ENCODE measurements at regions not wholly inside any gene's neighbourhood (a gene's known extent, or its start where the extent isn't known, plus 50 kb on each side); places are given as distances from the start of the nearest gene placed in this dataset.

- no peak for ATAC-seq
- no peak for TF ChIP-seq CTCF (IDR thresholded peaks at IDR 0.05)
- no peak for DNase-seq
- Mint-ChIP-seq H3K4me3 (no peak overlapping the region), H3K27me3 (no peaks in the 10 kb centered on the region), H3K9me3 (no peaks in the 10 kb centered on the region), H3K4me1 (ENCODE audit: low read depth) (no peaks in the 10 kb centered on the region), H3K27ac (no peak overlapping the region), H3K36me3 (ENCODE audit: low read depth) (no peaks in the 10 kb centered on the region)
- ChIA-PET POLR2A (no interaction called here), CTCF (no interaction called here)
- intact Hi-C loops (cut with micrococcal nuclease): no loop called here
Measured at GRCh38 chr18:57242285-57242684, 95.4 kb downstream of the BOD1L2 start.

DNA sequence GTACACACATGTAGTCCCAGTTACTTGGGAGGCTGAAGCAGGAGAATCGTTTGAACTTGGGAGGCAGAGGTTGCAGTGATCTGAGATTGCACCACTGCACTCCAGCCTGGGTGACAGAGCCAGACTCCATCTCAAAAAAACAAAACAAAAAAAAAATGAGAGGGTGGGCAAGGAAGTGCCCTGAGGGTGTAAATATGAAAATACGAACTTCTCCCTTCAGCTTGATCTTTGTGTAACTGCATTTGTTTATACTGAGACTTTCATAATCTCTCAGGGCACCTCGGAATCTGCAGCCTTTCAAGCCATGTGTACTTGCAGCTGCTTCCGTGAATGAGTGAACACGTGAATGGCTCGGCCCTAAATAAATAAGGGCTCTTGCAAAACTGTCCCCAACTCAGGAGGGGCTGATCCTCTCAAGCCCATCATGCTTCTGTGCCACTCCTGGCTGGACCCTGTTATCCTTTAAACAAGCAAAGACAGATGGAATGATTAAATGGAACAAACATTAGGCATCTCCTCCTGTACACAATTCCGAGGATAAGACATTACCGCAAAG, 96.8 kb downstream of the BOD1L2 start:
- no peak for DNase-seq
- H3K4me3 Mint-ChIP-seq: no peak overlapping the region
- intact Hi-C loops (cut with micrococcal nuclease): no loop called here
- ChIA-PET POLR2A (interaction anchor here (0.6 kb wide), 1 partner anchor 442 kb away, joined by 3 read pairs; no protein-coding TSS in a partner anchor), CTCF (no interaction called here)
- TF ChIP-seq CTCF (IDR thresholded peaks at IDR 0.05): no peak
- H3K4me1 Mint-ChIP-seq (ENCODE audit: low read depth): no peaks in the 10 kb centered on the region
- ATAC-seq: no peak
- no peak overlapping the region for H3K27ac Mint-ChIP-seq
- no peaks in the 10 kb centered on the region for H3K9me3 Mint-ChIP-seq
- H3K36me3 Mint-ChIP-seq (ENCODE audit: low read depth): no peaks in the 10 kb centered on the region
- no peaks in the 10 kb centered on the region for H3K27me3 Mint-ChIP-seq

DNA sequence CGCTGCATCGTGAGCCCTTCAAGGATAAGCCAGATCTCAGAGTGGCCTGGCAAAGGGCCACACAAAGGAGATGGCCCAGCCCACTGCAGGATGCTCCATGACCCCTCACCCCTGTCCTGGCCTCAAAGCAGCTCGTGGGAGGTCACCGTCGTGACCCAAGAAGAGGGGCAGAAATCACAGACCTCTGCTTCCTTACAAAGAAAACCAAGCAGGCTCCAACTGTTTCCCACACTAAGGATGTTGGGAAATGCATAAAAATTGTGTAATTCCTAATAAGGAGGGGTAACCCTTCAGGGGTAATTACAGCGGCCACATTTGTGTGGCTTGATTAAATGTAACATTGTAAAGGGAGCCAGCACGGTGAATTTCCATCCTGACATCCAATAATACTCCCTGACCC, 102.3 kb downstream of the BOD1L2 start:
- Mint-ChIP-seq H3K27me3 (no peaks in the 10 kb centered on the region), H3K27ac (no peak overlapping the region), H3K9me3 (no peaks in the 10 kb centered on the region), H3K4me3 (no peak overlapping the region), H3K36me3 (ENCODE audit: low read depth) (no peaks in the 10 kb centered on the region), H3K4me1 (ENCODE audit: low read depth) (no peaks in the 10 kb centered on the region)
- no peak for TF ChIP-seq CTCF (IDR thresholded peaks at IDR 0.05)
- no peak for DNase-seq
- ATAC-seq: no peak
- intact Hi-C loops (cut with micrococcal nuclease): no loop called here
- POLR2A ChIA-PET: no interaction called here
- CTCF ChIA-PET: interaction anchor here (0.6 kb wide), 1 partner anchor 551 kb away, joined by 3 read pairs; no protein-coding TSS in a partner anchor

GRCh38 chr18:57249883-57250282, 102.5 kb upstream of the ST8SIA3 start:
- Mint-ChIP-seq H3K4me1 (ENCODE audit: low read depth) (no peaks in the 10 kb centered on the region), H3K4me3 (no peak overlapping the region), H3K36me3 (ENCODE audit: low read depth) (no peaks in the 10 kb centered on the region), H3K27ac (no peak overlapping the region), H3K9me3 (no peaks in the 10 kb centered on the region), H3K27me3 (no peaks in the 10 kb centered on the region)
- DNase-seq (no peak), ATAC-seq (no peak)
- ChIA-PET CTCF (interaction anchor here (0.6 kb wide), 1 partner anchor 551 kb away, joined by 3 read pairs; no protein-coding TSS in a partner anchor), POLR2A (no interaction called here)
- intact Hi-C loops (cut with micrococcal nuclease): no loop called here
- no peak for TF ChIP-seq CTCF (IDR thresholded peaks at IDR 0.05)

GRCh38 chr18:57251747-57252146, 100.6 kb upstream of the ST8SIA3 start:
- no peaks in the 10 kb centered on the region for H3K9me3 Mint-ChIP-seq
- POLR2A ChIA-PET: no interaction called here
- no peak overlapping the region for H3K4me3 Mint-ChIP-seq
- no peaks in the 10 kb centered on the region for H3K27me3 Mint-ChIP-seq
- TF ChIP-seq CTCF (IDR thresholded peaks at IDR 0.05): no peak
- no peaks in the 10 kb centered on the region for H3K36me3 Mint-ChIP-seq (ENCODE audit: low read depth)
- no peak for DNase-seq
- no peak for ATAC-seq
- CTCF ChIA-PET: no interaction called here
- no peaks in the 10 kb centered on the region for H3K4me1 Mint-ChIP-seq (ENCODE audit: low read depth)
- no peak overlapping the region for H3K27ac Mint-ChIP-seq
- intact Hi-C loops (cut with micrococcal nuclease): no loop called here

Data from activated CD8-positive, alpha-beta T cell treated with anti-CD3 and anti-CD28 coated beads for 36 hours (primary cell).